Vagina (tissue), 2 donors: ENCODE measurements at regions not wholly inside any gene's neighbourhood (a gene's known extent, or its start where the extent isn't known, plus 50 kb on each side); places are given as distances from the start of the nearest gene placed in this dataset.

Experiments used
- DNase-seq, 2 donors: peaks; one replicate each; pipeline ENCODE4 v3.0.0-alpha.2; 2017; ENCODE audit errors: extremely low spot score in 2 of 2
- H3K27ac ChIP-seq: fragments of 200-600 bp; sonication (generic); one replicate; pipeline ENCODE4 v1.5.1; 2019
- H3K27me3 ChIP-seq: fragments of 200-600 bp; sonication (generic); one replicate; pipeline ENCODE4 v1.5.1; 2019
- H3K36me3 ChIP-seq, 2 donors: fragments of 200-600 bp; sonication (generic); one replicate each; pipeline ENCODE4 v1.5.1; 2017 to 2019
- H3K4me1 ChIP-seq: fragments of 200-600 bp; sonication (generic); one replicate; pipeline ENCODE4 v1.5.1; 2019
- H3K4me3 ChIP-seq, 2 donors: fragments of 200-600 bp; sonication (generic); 1 replicate in 1 of 2; 2 replicates in 1 of 2; pipeline ENCODE4 v1.5.1; 2016 to 2019
- H3K9me3 ChIP-seq: fragments of 200-600 bp; sonication (generic); one replicate; pipeline ENCODE4 v1.5.1; 2019
- CTCF ChIP-seq, 3 experiments: fragments of 450-650 bp in 2 of 3; fragments of 200-600 bp in 1 of 3; sonication (generic) in 1 of 3; IDR thresholded peaks; one replicate each; pipeline ENCODE4 v1.5.1; 2017 to 2019; ENCODE audit warnings: antibody characterized with exemption in 3 of 3, mild to moderate bottlenecking in 2 of 3, moderate library complexity in 2 of 3
- POLR2A ChIP-seq, 2 donors: fragments of 450-650 bp; IDR thresholded peaks; one replicate each; pipeline ENCODE4 v1.6.1; 2017; ENCODE audit warnings: antibody characterized with exemption in 2 of 2, mild to moderate bottlenecking in 2 of 2, moderate library complexity in 2 of 2
- POLR2AphosphoS5 ChIP-seq, 2 donors: sonication (generic); formaldehyde crosslinking; IDR thresholded peaks; one replicate each; pipeline ENCODE4 v1.9.0; 2017; ENCODE audit warnings: antibody characterized with exemption in 2 of 2, mild to moderate bottlenecking in 2 of 2, low read depth in 1 of 2; ENCODE audit not compliant: insufficient read depth in 1 of 2
- intact Hi-C: fragments of 100-400 bp; cut with DNase I; formaldehyde crosslinking; loops from one replicate; pipeline ENCODE4 v1.15.1; 2023

GRCh38 chr10:61847640-61848039 lies 53.9 kb upstream of the ARID5B start:
- H3K27me3 ChIP-seq, result no peaks in the 10 kb centered on the region
- intact Hi-C loops, result no loop called here

GRCh38 chr10:61850376-61850775 lies 51.1 kb upstream of the ARID5B start:
- Histone ChIP-seq H3K27ac (no peak overlapping the region), H3K36me3 (no peaks in the 10 kb centered on the region), H3K9me3 (no peaks in the 10 kb centered on the region), H3K4me3 (no peak overlapping the region), H3K27me3 (no peaks in the 10 kb centered on the region), H3K4me1 (no peaks in the 10 kb centered on the region)
- intact Hi-C loops, result no loop called here
- TF ChIP-seq CTCF (IDR thresholded peaks at IDR 0.05) (no peak), POLR2A (IDR thresholded peaks at IDR 0.05) (no peak), POLR2AphosphoS5 (IDR thresholded peaks at IDR 0.05; ENCODE audit: insufficient read depth in 1 of 2, low read depth in 1 of 2) (no peak)
- DNase-seq, result no peak

More at GRCh38 chr10:61847640-61848039, 53.9 kb upstream of the ARID5B start:
- H3K36me3 ChIP-seq, result no peaks in the 10 kb centered on the region
- no peaks in the 10 kb centered on the region for H3K4me1 ChIP-seq
- no peak for DNase-seq
- no peak for TF ChIP-seq POLR2AphosphoS5 (IDR thresholded peaks at IDR 0.05; ENCODE audit: insufficient read depth in 1 of 2, low read depth in 1 of 2)
- no peak for TF ChIP-seq CTCF (IDR thresholded peaks at IDR 0.05)
- TF ChIP-seq POLR2A (IDR thresholded peaks at IDR 0.05), result no peak
- H3K27ac ChIP-seq, result no peak overlapping the region
- H3K9me3 ChIP-seq, result no peaks in the 10 kb centered on the region
- H3K4me3 ChIP-seq, result no peak overlapping the region
